GM23338 (cell line): ENCODE measurements at regions not wholly inside any gene's neighbourhood (a gene's known extent, or its start where the extent isn't known, plus 50 kb on each side); places are given as distances from the start of the nearest gene placed in this dataset.

Experiments
- CREB1 ChIP-seq: fragments of 250-450 bp; sonication (Bioruptor Pico); IDR thresholded peaks from 2 replicates; pipeline ENCODE4 v1.5.0; 2020; ENCODE audit warnings: low read depth, mild to moderate bottlenecking, moderate library complexity
- CTCF ChIP-seq, 2 experiments: fragments of 200-600 bp in 1 of 2; sonication (generic) in 1 of 2; conservative IDR thresholded peaks; 2 replicates each; pipeline versions ENCODE4 v1.5.1 to v1.6.1; 2016 to 2017; ENCODE audit warnings: antibody characterized with exemption in 2 of 2, low read depth in 2 of 2, mild to moderate bottlenecking in 2 of 2, moderate library complexity in 1 of 2
- EZH2 ChIP-seq: fragments of 200-600 bp; sonication (generic); IDR thresholded peaks from one replicate; pipeline ENCODE4 v1.8.0; 2017; ENCODE audit warnings: antibody characterized with exemption, mild to moderate bottlenecking, low read depth; ENCODE audit not compliant: unreplicated experiment
- EZH2phosphoT487 ChIP-seq: fragments of 200-600 bp; sonication (generic); IDR thresholded peaks from one replicate; pipeline ENCODE4 v1.8.1; 2018; ENCODE audit warnings: antibody characterized with exemption; ENCODE audit not compliant: unreplicated experiment
- JUNB ChIP-seq: IDR thresholded peaks from one replicate; pipeline ENCODE4 v1.6.1; 2016; ENCODE audit warnings: antibody characterized with exemption; ENCODE audit not compliant: unreplicated experiment
- NANOG ChIP-seq: IDR thresholded peaks from 2 replicates; pipeline ENCODE4 v1.6.1; 2016; ENCODE audit warnings: antibody characterized with exemption, borderline replicate concordance
- POLR2AphosphoS5 ChIP-seq: IDR thresholded peaks from 2 replicates; pipeline ENCODE4 v1.6.1; 2016; ENCODE audit warnings: antibody characterized with exemption, low read depth
- STAT1 ChIP-seq: IDR thresholded peaks from one replicate; pipeline ENCODE4 v1.6.1; 2016; ENCODE audit warnings: antibody characterized with exemption; ENCODE audit not compliant: unreplicated experiment
- ZNF114 ChIP-seq: fragments of 250-450 bp; sonication (Bioruptor Pico); IDR thresholded peaks from 2 replicates; pipeline ENCODE4 v1.5.0; 2020; ENCODE audit warnings: mild to moderate bottlenecking, moderate library complexity
- ZNF331 ChIP-seq: fragments of 250-450 bp; sonication (Bioruptor Pico); IDR thresholded peaks from 2 replicates; pipeline ENCODE4 v1.5.0; 2020; ENCODE audit warnings: low read depth, mild to moderate bottlenecking, moderate library complexity
- TF ChIP-seq, protein P1 (sequence below): IDR thresholded peaks from one replicate; pipeline ENCODE4 v1.6.1; 2018; ENCODE audit warnings: antibody characterized with exemption; ENCODE audit not compliant: unreplicated experiment
- TF ChIP-seq, protein P2 (sequence below): IDR thresholded peaks from 2 replicates; pipeline ENCODE4 v1.6.1; 2016; ENCODE audit warnings: antibody characterized with exemption
- TF ChIP-seq, protein P3 (sequence below): fragments of 250-450 bp; sonication (Bioruptor Pico); IDR thresholded peaks from 2 replicates; pipeline ENCODE4 v1.5.0; 2020; ENCODE audit warnings: mild to moderate bottlenecking, moderate library complexity

DNA sequence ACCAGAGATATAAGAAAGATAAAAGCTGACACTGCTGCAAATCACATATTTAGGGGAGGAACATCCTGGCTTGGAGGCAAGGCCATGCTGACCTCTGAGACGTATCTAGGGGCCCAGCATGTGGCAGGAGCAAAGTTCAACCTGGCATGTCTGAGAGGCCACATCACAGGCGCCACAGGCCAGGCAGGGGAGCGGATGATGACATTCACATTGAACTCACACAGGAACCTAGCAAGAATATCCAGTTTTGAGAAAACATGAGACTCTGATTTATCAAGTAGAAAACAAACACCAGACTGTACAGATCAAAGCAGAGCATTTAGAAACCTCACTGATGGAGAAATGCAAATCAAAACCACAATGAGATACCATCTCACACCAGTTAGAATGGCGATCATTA, 64.2 kb upstream of the STK32A start:
- TF ChIP-seq CTCF (conservative IDR thresholded peaks at IDR 0.05; ENCODE audit: low read depth in 2 of 2) (no peak), NANOG (no peak), JUNB (no peak), EZH2 (no peak), POLR2AphosphoS5 (no peak), ZNF114 (CRISPR knock-in tag) (no peak), EZH2phosphoT487 (no peak), ZNF331 (no peak), CREB1 (no peak), STAT1 (no peak)
- TF ChIP-seq, protein P1, sequence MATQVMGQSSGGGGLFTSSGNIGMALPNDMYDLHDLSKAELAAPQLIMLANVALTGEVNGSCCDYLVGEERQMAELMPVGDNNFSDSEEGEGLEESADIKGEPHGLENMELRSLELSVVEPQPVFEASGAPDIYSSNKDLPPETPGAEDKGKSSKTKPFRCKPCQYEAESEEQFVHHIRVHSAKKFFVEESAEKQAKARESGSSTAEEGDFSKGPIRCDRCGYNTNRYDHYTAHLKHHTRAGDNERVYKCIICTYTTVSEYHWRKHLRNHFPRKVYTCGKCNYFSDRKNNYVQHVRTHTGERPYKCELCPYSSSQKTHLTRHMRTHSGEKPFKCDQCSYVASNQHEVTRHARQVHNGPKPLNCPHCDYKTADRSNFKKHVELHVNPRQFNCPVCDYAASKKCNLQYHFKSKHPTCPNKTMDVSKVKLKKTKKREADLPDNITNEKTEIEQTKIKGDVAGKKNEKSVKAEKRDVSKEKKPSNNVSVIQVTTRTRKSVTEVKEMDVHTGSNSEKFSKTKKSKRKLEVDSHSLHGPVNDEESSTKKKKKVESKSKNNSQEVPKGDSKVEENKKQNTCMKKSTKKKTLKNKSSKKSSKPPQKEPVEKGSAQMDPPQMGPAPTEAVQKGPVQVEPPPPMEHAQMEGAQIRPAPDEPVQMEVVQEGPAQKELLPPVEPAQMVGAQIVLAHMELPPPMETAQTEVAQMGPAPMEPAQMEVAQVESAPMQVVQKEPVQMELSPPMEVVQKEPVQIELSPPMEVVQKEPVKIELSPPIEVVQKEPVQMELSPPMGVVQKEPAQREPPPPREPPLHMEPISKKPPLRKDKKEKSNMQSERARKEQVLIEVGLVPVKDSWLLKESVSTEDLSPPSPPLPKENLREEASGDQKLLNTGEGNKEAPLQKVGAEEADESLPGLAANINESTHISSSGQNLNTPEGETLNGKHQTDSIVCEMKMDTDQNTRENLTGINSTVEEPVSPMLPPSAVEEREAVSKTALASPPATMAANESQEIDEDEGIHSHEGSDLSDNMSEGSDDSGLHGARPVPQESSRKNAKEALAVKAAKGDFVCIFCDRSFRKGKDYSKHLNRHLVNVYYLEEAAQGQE = no peak
- TF ChIP-seq, protein P2, sequence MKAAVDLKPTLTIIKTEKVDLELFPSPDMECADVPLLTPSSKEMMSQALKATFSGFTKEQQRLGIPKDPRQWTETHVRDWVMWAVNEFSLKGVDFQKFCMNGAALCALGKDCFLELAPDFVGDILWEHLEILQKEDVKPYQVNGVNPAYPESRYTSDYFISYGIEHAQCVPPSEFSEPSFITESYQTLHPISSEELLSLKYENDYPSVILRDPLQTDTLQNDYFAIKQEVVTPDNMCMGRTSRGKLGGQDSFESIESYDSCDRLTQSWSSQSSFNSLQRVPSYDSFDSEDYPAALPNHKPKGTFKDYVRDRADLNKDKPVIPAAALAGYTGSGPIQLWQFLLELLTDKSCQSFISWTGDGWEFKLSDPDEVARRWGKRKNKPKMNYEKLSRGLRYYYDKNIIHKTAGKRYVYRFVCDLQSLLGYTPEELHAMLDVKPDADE = no peak
- TF ChIP-seq, protein P3, sequence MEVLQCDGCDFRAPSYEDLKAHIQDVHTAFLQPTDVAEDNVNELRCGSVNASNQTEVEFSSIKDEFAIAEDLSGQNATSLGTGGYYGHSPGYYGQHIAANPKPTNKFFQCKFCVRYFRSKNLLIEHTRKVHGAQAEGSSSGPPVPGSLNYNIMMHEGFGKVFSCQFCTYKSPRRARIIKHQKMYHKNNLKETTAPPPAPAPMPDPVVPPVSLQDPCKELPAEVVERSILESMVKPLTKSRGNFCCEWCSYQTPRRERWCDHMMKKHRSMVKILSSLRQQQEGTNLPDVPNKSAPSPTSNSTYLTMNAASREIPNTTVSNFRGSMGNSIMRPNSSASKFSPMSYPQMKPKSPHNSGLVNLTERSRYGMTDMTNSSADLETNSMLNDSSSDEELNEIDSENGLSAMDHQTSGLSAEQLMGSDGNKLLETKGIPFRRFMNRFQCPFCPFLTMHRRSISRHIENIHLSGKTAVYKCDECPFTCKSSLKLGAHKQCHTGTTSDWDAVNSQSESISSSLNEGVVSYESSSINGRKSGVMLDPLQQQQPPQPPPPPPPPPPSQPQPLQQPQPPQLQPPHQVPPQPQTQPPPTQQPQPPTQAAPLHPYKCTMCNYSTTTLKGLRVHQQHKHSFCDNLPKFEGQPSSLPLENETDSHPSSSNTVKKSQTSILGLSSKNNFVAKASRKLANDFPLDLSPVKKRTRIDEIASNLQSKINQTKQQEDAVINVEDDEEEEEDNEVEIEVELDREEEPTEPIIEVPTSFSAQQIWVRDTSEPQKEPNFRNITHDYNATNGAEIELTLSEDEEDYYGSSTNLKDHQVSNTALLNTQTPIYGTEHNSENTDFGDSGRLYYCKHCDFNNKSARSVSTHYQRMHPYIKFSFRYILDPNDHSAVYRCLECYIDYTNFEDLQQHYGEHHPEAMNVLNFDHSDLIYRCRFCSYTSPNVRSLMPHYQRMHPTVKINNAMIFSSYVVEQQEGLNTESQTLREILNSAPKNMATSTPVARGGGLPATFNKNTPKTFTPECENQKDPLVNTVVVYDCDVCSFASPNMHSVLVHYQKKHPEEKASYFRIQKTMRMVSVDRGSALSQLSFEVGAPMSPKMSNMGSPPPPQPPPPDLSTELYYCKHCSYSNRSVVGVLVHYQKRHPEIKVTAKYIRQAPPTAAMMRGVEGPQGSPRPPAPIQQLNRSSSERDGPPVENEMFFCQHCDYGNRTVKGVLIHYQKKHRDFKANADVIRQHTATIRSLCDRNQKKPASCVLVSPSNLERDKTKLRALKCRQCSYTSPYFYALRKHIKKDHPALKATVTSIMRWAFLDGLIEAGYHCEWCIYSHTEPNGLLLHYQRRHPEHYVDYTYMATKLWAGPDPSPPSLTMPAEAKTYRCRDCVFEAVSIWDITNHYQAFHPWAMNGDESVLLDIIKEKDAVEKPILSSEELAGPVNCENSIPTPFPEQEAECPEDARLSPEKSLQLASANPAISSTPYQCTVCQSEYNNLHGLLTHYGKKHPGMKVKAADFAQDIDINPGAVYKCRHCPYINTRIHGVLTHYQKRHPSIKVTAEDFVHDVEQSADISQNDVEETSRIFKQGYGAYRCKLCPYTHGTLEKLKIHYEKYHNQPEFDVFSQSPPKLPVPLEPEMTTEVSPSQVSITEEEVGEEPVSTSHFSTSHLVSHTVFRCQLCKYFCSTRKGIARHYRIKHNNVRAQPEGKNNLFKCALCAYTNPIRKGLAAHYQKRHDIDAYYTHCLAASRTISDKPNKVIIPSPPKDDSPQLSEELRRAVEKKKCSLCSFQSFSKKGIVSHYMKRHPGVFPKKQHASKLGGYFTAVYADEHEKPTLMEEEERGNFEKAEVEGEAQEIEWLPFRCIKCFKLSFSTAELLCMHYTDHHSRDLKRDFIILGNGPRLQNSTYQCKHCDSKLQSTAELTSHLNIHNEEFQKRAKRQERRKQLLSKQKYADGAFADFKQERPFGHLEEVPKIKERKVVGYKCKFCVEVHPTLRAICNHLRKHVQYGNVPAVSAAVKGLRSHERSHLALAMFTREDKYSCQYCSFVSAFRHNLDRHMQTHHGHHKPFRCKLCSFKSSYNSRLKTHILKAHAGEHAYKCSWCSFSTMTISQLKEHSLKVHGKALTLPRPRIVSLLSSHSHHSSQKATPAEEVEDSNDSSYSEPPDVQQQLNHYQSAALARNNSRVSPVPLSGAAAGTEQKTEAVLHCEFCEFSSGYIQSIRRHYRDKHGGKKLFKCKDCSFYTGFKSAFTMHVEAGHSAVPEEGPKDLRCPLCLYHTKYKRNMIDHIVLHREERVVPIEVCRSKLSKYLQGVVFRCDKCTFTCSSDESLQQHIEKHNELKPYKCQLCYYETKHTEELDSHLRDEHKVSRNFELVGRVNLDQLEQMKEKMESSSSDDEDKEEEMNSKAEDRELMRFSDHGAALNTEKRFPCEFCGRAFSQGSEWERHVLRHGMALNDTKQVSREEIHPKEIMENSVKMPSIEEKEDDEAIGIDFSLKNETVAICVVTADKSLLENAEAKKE (CRISPR knock-in tag) = no peak
